OCI-LY7 (cell line): ENCODE measurements at regions not wholly inside any gene's neighbourhood (a gene's known extent, or its start where the extent isn't known, plus 50 kb on each side); places are given as distances from the start of the nearest gene placed in this dataset.
A peak's percentile ranks its signal among the peaks of the same experiment; 100 is the strongest.

ENCODE experiments used
- BruUV-seq: library from RNA; stranded (reverse); fragments of 400-500 nt; replicated peaks from 2 replicates; lab custom pipeline; 2021; lab: Mats Ljungman, UMichigan
- CTCF ChIA-PET: fragments of 300-600 bp; sonication (Branson Sonifier 250); formaldehyde crosslinking; loops from one replicate; lab custom pipeline; 2022; ENCODE audit warnings: antibody characterized with exemption; ENCODE audit not compliant: unreplicated experiment; lab: Charles Lee
- POLR2A ChIA-PET: fragments of 300-600 bp; sonication (Branson Sonifier 250); formaldehyde crosslinking; loops from one replicate; lab custom pipeline; 2022; ENCODE audit warnings: antibody characterized with exemption; lab: Charles Lee
- DNase-seq: peaks from one replicate; pipeline ENCODE4 v3.0.0-alpha.2; 2015; ENCODE audit warnings: low spot score
- H2AFZ ChIP-seq: fragments of 200-600 bp; sonication (generic), shearing (Covaris generic); 2 replicates; pipeline ENCODE4 v1.6.1; 2014; ENCODE audit warnings: mild to moderate bottlenecking, antibody characterized with exemption, low read length, moderate library complexity
- H3K27ac ChIP-seq: fragments of 200-600 bp; sonication (generic); 2 replicates; pipeline ENCODE4 v1.5.1; 2014; ENCODE audit warnings: mixed run types, low read depth, mild to moderate bottlenecking, moderate library complexity, low read length, inconsistent platforms; ENCODE audit not compliant: poor library complexity, severe bottlenecking
- H3K36me3 ChIP-seq: fragments of 200-600 bp; sonication (generic); 2 replicates; pipeline ENCODE4 v1.6.1; 2014; ENCODE audit warnings: mild to moderate bottlenecking, antibody characterized with exemption, low read length, moderate library complexity, mixed read lengths; ENCODE audit not compliant: insufficient read depth
- H3K4me1 ChIP-seq: fragments of 200-600 bp; sonication (generic); 2 replicates; pipeline ENCODE4 v1.5.1; 2014; ENCODE audit warnings: mild to moderate bottlenecking, low read length; ENCODE audit not compliant: insufficient read depth, poor library complexity, severe bottlenecking
- H3K4me2 ChIP-seq: fragments of 200-600 bp; sonication (generic); 2 replicates; pipeline ENCODE4 v1.6.1; 2014; ENCODE audit warnings: mild to moderate bottlenecking, low read length
- H3K4me3 ChIP-seq: fragments of 200-600 bp; sonication (generic); 2 replicates; pipeline ENCODE4 v1.5.1; 2014; ENCODE audit warnings: mild to moderate bottlenecking, low read depth, low read length; ENCODE audit not compliant: poor library complexity, severe bottlenecking
- H3K79me2 ChIP-seq: fragments of 200-600 bp; sonication (generic); 2 replicates; pipeline ENCODE4 v1.6.1; 2016; ENCODE audit warnings: low read depth, mild to moderate bottlenecking, low read length, moderate library complexity, mixed read lengths; ENCODE audit not compliant: insufficient read depth
- H3K9me2 ChIP-seq: fragments of 200-600 bp; sonication (generic); 2 replicates; pipeline ENCODE4 v1.6.1; 2016; ENCODE audit warnings: mild to moderate bottlenecking, low read length, mixed read lengths; ENCODE audit not compliant: insufficient read depth
- H3K9me3 ChIP-seq: fragments of 200-600 bp; sonication (generic); 2 replicates; pipeline ENCODE4 v1.6.1; 2014; ENCODE audit warnings: mild to moderate bottlenecking, mixed run types, low read length, mixed read lengths
- H4K20me1 ChIP-seq: fragments of 200-600 bp; sonication (generic); 2 replicates; pipeline ENCODE4 v1.6.1; 2014; ENCODE audit warnings: mild to moderate bottlenecking, antibody characterized with exemption, low read length, moderate library complexity, mixed read lengths; ENCODE audit not compliant: insufficient read depth
- CTCF ChIP-seq: fragments of 200-600 bp; sonication (generic); conservative IDR thresholded peaks from 2 replicates; pipeline ENCODE4 v1.5.1; 2014; ENCODE audit warnings: mild to moderate bottlenecking, antibody characterized with exemption, low read length, moderate library complexity, mixed read lengths
- EZH2phosphoT487 ChIP-seq: fragments of 200-600 bp; sonication (generic); IDR thresholded peaks from 2 replicates; pipeline ENCODE4 v1.6.1; 2018; ENCODE audit warnings: low read depth, borderline replicate concordance, mild to moderate bottlenecking, mixed run types, antibody characterized with exemption, low read length, moderate library complexity, mixed read lengths
- intact Hi-C: fragments of 100-400 bp; cut with micrococcal nuclease; formaldehyde crosslinking; loops from one replicate; pipeline ENCODE4 v1.10.0; 2022; ENCODE audit not compliant: unreplicated experiment

GRCh38 chr14:76947078-76947837 lies 81.2 kb downstream of the IRF2BPL start:
- Histone ChIP-seq H4K20me1 (no peaks in the 10 kb centered on the region), H3K4me2 (peak overlapping the region; percentile 41), H3K36me3 (no peaks in the 10 kb centered on the region), H2AFZ (no peak overlapping the region), H3K9me3 (no peaks in the 10 kb centered on the region), H3K4me1 (peaks cover 13% of the 10 kb centered on the region), H3K79me2 (no peaks in the 10 kb centered on the region), H3K4me3 (no peak overlapping the region), H3K9me2 (no peaks in the 10 kb centered on the region), H3K27ac (no peak overlapping the region)
- ChIA-PET POLR2A (interaction anchor here (0.6 kb wide), 1 partner anchor 173 kb away, joined by 3 read pairs; no protein-coding TSS in a partner anchor), CTCF (interaction anchor here (0.6 to 0.7 kb wide), 4 partner anchors 18 to 1238 kb away, joined by 3 to 4 read pairs (median 3); no protein-coding TSS in a partner anchor)
- intact Hi-C loops: loop anchor here (1.0 to 5.0 kb wide), 2 partner anchors 35 to 106 kb away; no protein-coding TSS in a partner anchor
- TF ChIP-seq EZH2phosphoT487: no peak
- peak; percentile 62 for TF ChIP-seq CTCF
- no TSS peak for BruUV-seq
- DNase-seq: peak; percentile 80

- Histone ChIP-seq H3K27ac (no peak overlapping the region), H3K9me3 (no peaks in the 10 kb centered on the region), H2AFZ (no peak overlapping the region), H3K79me2 (no peaks in the 10 kb centered on the region), H4K20me1 (no peaks in the 10 kb centered on the region), H3K4me2 (peak overlapping the region; percentile 41; the same call in 1 of the 2 replicates), H3K4me3 (no peak overlapping the region), H3K4me1 (peaks cover 13% of the 10 kb centered on the region), H3K36me3 (no peaks in the 10 kb centered on the region), H3K9me2 (no peaks in the 10 kb centered on the region)
- intact Hi-C loops: loop anchor here (1.0 to 5.0 kb wide), 2 partner anchors 34 to 107 kb away; no protein-coding TSS in a partner anchor
- ChIA-PET CTCF (interaction anchor here (0.7 kb wide), 1 partner anchor 71 kb away, joined by 3 read pairs; no protein-coding TSS in a partner anchor), POLR2A (interaction anchor here (0.6 kb wide), 1 partner anchor 174 kb away, joined by 3 read pairs; no protein-coding TSS in a partner anchor)
- no peak for TF ChIP-seq EZH2phosphoT487
- TF ChIP-seq CTCF: no peak
- BruUV-seq: no TSS peak
- no peak for DNase-seq
Measured at GRCh38 chr14:76946753-76947077, 81.8 kb downstream of the IRF2BPL start.

GRCh38 chr14:76943072-76943471 lies 85.4 kb downstream of the IRF2BPL start:
- TF ChIP-seq EZH2phosphoT487 (no peak), CTCF (no peak)
- no peak overlapping the region for H3K4me2 ChIP-seq
- no peak overlapping the region for H3K27ac ChIP-seq
- peaks cover 13% of the 10 kb centered on the region for H3K4me1 ChIP-seq
- no peaks in the 10 kb centered on the region for H3K79me2 ChIP-seq
- H3K4me3 ChIP-seq: no peak overlapping the region
- no peaks in the 10 kb centered on the region for H3K9me2 ChIP-seq
- BruUV-seq: no TSS peak
- no peaks in the 10 kb centered on the region for H4K20me1 ChIP-seq
- H3K9me3 ChIP-seq: no peaks in the 10 kb centered on the region
- no peaks in the 10 kb centered on the region for H3K36me3 ChIP-seq
- POLR2A ChIA-PET: no interaction called here
- no peak overlapping the region for H2AFZ ChIP-seq
- CTCF ChIA-PET: interaction anchor here (1.3 kb wide), 1 partner anchor 10 kb away, joined by 3 read pairs; no protein-coding TSS in a partner anchor
- intact Hi-C loops: no loop called here
- no peak for DNase-seq
